Spleen (tissue), 11 donors: ENCODE measurements at regions not wholly inside any gene's neighbourhood (a gene's known extent, or its start where the extent isn't known, plus 50 kb on each side); places are given as distances from the start of the nearest gene placed in this dataset.

Experiments used
- DNase-seq: peaks from one replicate; pipeline ENCODE4 v3.0.0-alpha.2; 2020
- H3K27ac ChIP-seq, 8 donors: fragments of 200-600 bp; sonication (generic) in 7 of 8; 1 replicate in 4 of 8; 2 replicates in 4 of 8; pipeline versions ENCODE4 v1.5.0 to v1.8.0; 2016 to 2021; ENCODE audit warnings: inconsistent platforms in 4 of 8, mild to moderate bottlenecking in 4 of 8, moderate library complexity in 1 of 8
- H3K27me3 ChIP-seq, 7 donors: fragments of 200-600 bp; sonication (generic) in 6 of 7; replicated peaks in 1 of 7; 1 replicate in 4 of 7; 2 replicates in 3 of 7; pipeline versions ENCODE4 v1.5.0 to v1.8.0; 2016 to 2021; ENCODE audit warnings: inconsistent platforms in 3 of 7, mild to moderate bottlenecking in 1 of 7
- H3K36me3 ChIP-seq, 6 donors: fragments of 200-600 bp; sonication (generic) in 5 of 6; 1 replicate in 4 of 6; 2 replicates in 2 of 6; pipeline versions ENCODE4 v1.5.0 to v1.8.0; 2016 to 2021; ENCODE audit warnings: inconsistent platforms in 2 of 6
- H3K4me1 ChIP-seq, 6 donors: fragments of 200-600 bp; sonication (generic) in 5 of 6; 1 replicate in 3 of 6; 2 replicates in 3 of 6; pipeline versions ENCODE4 v1.5.0 to v1.8.0; 2016 to 2021; ENCODE audit warnings: inconsistent platforms in 3 of 6
- H3K4me3 ChIP-seq, 8 donors: fragments of 200-600 bp; sonication (generic) in 7 of 8; 1 replicate in 4 of 8; 2 replicates in 4 of 8; pipeline versions ENCODE4 v1.5.0 to v1.8.0; 2016 to 2021; ENCODE audit warnings: inconsistent platforms in 4 of 8, mild to moderate bottlenecking in 4 of 8, moderate library complexity in 2 of 8
- H3K9me3 ChIP-seq, 8 donors: fragments of 200-600 bp; sonication (generic) in 7 of 8; 1 replicate in 4 of 8; 2 replicates in 4 of 8; pipeline versions ENCODE4 v1.5.0 to v1.8.0; 2016 to 2021; ENCODE audit warnings: inconsistent platforms in 4 of 8
- POLR2A ChIP-seq, 3 donors: fragments of 450-650 bp; IDR thresholded peaks; one replicate each; pipeline ENCODE4 v1.5.1; 2017; ENCODE audit warnings: antibody characterized with exemption in 3 of 3, mild to moderate bottlenecking in 1 of 3
- POLR2AphosphoS5 ChIP-seq, 3 donors: sonication (generic); formaldehyde crosslinking; IDR thresholded peaks; one replicate each; pipeline ENCODE4 v1.5.1; 2017; ENCODE audit warnings: antibody characterized with exemption in 3 of 3
- WGBS, 5 donors: extraction: QIAGEN DNeasy Blood & Tissue Kit in 3 of 5; methylation state at CpG; one replicate each; pipeline versions ENCODE4 v1.1.5 to v1.1.7; 2013 to 2018; 5-methylcytosine and 5-hydroxymethylcytosine counted together
- intact Hi-C: fragments of 100-400 bp; cut with DNase I; formaldehyde crosslinking; loops from one replicate; pipeline ENCODE4 v1.15.0; 2023; ENCODE audit warnings: low total_unique reads
- microRNA-seq, 3 donors: library from miRNA; unstranded; fragments of <30 nt; microRNA quantifications; one replicate each; pipeline versions ENCODE4 to v1.1.0, GENCODE V29; 2019 to 2020
- small RNA-seq, 4 donors: library from RNA; depleted of rRNA; stranded (forward); fragments of <200 nt; gene quantifications; one replicate each; pipeline ENCODE3, GENCODE V24; 2016
- TF ChIP-seq, protein P1 (sequence below), 11 experiments: fragments of 200-600 bp in 7 of 11; fragments of 450-650 bp in 4 of 11; sonication (generic) in 4 of 11; IDR thresholded peaks in 8 of 11; conservative IDR thresholded peaks in 3 of 11; 1 replicate in 7 of 11; 2 replicates in 4 of 11; pipeline versions ENCODE4 v1.4.0 to v1.8.0; 2016 to 2021; ENCODE audit warnings: antibody characterized with exemption in 11 of 11, inconsistent platforms in 4 of 11, mild to moderate bottlenecking in 1 of 11
- donor health status: healthy with polysubstance abuse.
- donor health status: DM: no; HTN: no; CAD: no; lungs with moderate emphysema.
- donor health status: DM: no; HTN: no; CAD: no.
- donor health status: Bipolar disorder and iron deficiency.
- donor health status: healthy.
- donor health status: DM: no; HTN: no; CAD: no.
- donor health status: DM: yes; HTN: yes; CAD: no.

- Histone ChIP-seq H3K27me3 (no peaks in the 10 kb centered on the region), H3K27ac (no peak overlapping the region), H3K4me1 (no peaks in the 10 kb centered on the region), H3K9me3 (no peaks in the 10 kb centered on the region), H3K36me3 (no peaks in the 10 kb centered on the region), H3K4me3 (no peak overlapping the region)
- no peak for DNase-seq
- TF ChIP-seq POLR2AphosphoS5 (IDR thresholded peaks at IDR 0.05) (no peak), POLR2A (IDR thresholded peaks at IDR 0.05) (no peak)
- TF ChIP-seq, protein P1, sequence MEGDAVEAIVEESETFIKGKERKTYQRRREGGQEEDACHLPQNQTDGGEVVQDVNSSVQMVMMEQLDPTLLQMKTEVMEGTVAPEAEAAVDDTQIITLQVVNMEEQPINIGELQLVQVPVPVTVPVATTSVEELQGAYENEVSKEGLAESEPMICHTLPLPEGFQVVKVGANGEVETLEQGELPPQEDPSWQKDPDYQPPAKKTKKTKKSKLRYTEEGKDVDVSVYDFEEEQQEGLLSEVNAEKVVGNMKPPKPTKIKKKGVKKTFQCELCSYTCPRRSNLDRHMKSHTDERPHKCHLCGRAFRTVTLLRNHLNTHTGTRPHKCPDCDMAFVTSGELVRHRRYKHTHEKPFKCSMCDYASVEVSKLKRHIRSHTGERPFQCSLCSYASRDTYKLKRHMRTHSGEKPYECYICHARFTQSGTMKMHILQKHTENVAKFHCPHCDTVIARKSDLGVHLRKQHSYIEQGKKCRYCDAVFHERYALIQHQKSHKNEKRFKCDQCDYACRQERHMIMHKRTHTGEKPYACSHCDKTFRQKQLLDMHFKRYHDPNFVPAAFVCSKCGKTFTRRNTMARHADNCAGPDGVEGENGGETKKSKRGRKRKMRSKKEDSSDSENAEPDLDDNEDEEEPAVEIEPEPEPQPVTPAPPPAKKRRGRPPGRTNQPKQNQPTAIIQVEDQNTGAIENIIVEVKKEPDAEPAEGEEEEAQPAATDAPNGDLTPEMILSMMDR (IDR thresholded peaks at IDR 0.05 in 8 of 11, conservative IDR thresholded peaks at IDR 0.05 in 3 of 11): no peak
- intact Hi-C loops: no loop called here
- 50 to 69% (median 59%) methylated on average over 1 of the region's 1 CpG for whole genome bisulfite sequencing, 5 donors
These were observed 64.1 kb upstream of the MDGA2 start for GRCh38 chr14:47739541-47739940.

GRCh38 chr14:47730296-47730695 is 54.9 kb upstream of the MDGA2 start:
- Histone ChIP-seq H3K27ac (no peak overlapping the region), H3K4me1 (no peaks in the 10 kb centered on the region), H3K4me3 (no peak overlapping the region), H3K27me3 (no peaks in the 10 kb centered on the region), H3K36me3 (no peaks in the 10 kb centered on the region), H3K9me3 (no peaks in the 10 kb centered on the region)
- no peak for DNase-seq
- WGBS, 5 donors: 69 to 84% (median 80%) methylated on average over 3 of the region's 3 CpGs
- TF ChIP-seq, protein P1 (IDR thresholded peaks at IDR 0.05 in 8 of 11, conservative IDR thresholded peaks at IDR 0.05 in 3 of 11): no peak
- TF ChIP-seq POLR2AphosphoS5 (IDR thresholded peaks at IDR 0.05) (no peak), POLR2A (IDR thresholded peaks at IDR 0.05) (no peak)
- intact Hi-C loops: no loop called here

Small RNAs in the stretch of these regions (microRNA-seq; reads per million reads assigned to microRNA genes)
- 0 reads per million in 3 donors for gene MIR548Y

Small RNAs in the stretch of these regions (small RNA-seq; reads per million reads assigned to genes)
- gene AL121576.1 (0 reads per million in 4 donors), gene AL512360.1 (0 reads per million in 4 donors), gene MIR548Y (0 reads per million in 4 donors), gene RNU6-297P (0 reads per million in 4 donors)
